PFSK-1 (cell line): ENCODE measurements at regions not wholly inside any gene's neighbourhood (a gene's known extent, or its start where the extent isn't known, plus 50 kb on each side); places are given as distances from the start of the nearest gene placed in this dataset.

ENCODE experiments used
- FOXP2 ChIP-seq: optimal IDR thresholded peaks from 2 replicates; pipeline ENCODE3; 2011; ENCODE audit warnings: borderline replicate concordance, control low read depth, inconsistent platforms; ENCODE audit not compliant: insufficient read depth; ENCODE audit errors: extremely low read length, extremely low read depth
- POLR2AphosphoS5 ChIP-seq: IDR thresholded peaks from 2 replicates; pipeline ENCODE4 v1.6.1; 2012; ENCODE audit warnings: low read depth, mild to moderate bottlenecking, control low read depth, low read length, moderate library complexity
- SIN3A ChIP-seq: IDR thresholded peaks from 2 replicates; pipeline ENCODE4 v1.6.1; 2012; ENCODE audit warnings: mild to moderate bottlenecking, low read length, moderate library complexity, borderline replicate concordance; ENCODE audit not compliant: insufficient read depth
- TAF1 ChIP-seq: IDR thresholded peaks from 2 replicates; pipeline ENCODE4 v1.6.1; 2012; ENCODE audit warnings: low read length, control low read depth, borderline replicate concordance; ENCODE audit not compliant: insufficient read depth
- TF ChIP-seq, protein P1 (sequence below), 2 experiments: IDR thresholded peaks; 2 replicates each; pipeline versions ENCODE4 v1.6.1 to v1.8.0; 2011 to 2012; ENCODE audit warnings: low read depth in 2 of 2, low read length in 2 of 2, control low read depth in 1 of 2, inconsistent platforms in 1 of 2, mild to moderate bottlenecking in 1 of 2, moderate library complexity in 1 of 2; ENCODE audit not compliant: insufficient read depth in 1 of 2

DNA sequence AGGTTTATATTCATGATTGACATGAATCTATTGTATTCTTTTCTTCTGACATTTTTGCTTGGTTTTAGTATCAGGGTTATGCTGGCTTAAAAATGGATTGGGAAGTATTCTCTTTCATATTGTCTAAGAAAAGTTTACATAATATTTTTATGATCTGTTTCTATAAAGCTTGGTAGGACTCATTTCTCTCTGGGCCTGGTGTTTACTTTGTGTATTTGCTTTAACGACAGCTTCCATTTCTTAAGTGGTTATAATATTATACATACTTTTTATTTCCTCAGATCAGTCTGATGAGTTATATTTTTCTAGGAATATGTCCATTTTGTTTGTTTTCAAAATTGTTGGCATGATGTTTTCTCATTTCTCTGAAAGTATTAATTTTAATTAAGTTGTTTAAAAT is 117.9 kb upstream of the IL12A start:
- TF ChIP-seq SIN3A = no peak
- no peak for TF ChIP-seq FOXP2
- no peak for TF ChIP-seq TAF1
- TF ChIP-seq POLR2AphosphoS5 = no peak
- TF ChIP-seq, protein P1, sequence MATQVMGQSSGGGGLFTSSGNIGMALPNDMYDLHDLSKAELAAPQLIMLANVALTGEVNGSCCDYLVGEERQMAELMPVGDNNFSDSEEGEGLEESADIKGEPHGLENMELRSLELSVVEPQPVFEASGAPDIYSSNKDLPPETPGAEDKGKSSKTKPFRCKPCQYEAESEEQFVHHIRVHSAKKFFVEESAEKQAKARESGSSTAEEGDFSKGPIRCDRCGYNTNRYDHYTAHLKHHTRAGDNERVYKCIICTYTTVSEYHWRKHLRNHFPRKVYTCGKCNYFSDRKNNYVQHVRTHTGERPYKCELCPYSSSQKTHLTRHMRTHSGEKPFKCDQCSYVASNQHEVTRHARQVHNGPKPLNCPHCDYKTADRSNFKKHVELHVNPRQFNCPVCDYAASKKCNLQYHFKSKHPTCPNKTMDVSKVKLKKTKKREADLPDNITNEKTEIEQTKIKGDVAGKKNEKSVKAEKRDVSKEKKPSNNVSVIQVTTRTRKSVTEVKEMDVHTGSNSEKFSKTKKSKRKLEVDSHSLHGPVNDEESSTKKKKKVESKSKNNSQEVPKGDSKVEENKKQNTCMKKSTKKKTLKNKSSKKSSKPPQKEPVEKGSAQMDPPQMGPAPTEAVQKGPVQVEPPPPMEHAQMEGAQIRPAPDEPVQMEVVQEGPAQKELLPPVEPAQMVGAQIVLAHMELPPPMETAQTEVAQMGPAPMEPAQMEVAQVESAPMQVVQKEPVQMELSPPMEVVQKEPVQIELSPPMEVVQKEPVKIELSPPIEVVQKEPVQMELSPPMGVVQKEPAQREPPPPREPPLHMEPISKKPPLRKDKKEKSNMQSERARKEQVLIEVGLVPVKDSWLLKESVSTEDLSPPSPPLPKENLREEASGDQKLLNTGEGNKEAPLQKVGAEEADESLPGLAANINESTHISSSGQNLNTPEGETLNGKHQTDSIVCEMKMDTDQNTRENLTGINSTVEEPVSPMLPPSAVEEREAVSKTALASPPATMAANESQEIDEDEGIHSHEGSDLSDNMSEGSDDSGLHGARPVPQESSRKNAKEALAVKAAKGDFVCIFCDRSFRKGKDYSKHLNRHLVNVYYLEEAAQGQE (IDR thresholded peaks at IDR 0.05; ENCODE audit: insufficient read depth in 1 of 2, low read depth in 2 of 2, low read length in 2 of 2) = no peak

DNA sequence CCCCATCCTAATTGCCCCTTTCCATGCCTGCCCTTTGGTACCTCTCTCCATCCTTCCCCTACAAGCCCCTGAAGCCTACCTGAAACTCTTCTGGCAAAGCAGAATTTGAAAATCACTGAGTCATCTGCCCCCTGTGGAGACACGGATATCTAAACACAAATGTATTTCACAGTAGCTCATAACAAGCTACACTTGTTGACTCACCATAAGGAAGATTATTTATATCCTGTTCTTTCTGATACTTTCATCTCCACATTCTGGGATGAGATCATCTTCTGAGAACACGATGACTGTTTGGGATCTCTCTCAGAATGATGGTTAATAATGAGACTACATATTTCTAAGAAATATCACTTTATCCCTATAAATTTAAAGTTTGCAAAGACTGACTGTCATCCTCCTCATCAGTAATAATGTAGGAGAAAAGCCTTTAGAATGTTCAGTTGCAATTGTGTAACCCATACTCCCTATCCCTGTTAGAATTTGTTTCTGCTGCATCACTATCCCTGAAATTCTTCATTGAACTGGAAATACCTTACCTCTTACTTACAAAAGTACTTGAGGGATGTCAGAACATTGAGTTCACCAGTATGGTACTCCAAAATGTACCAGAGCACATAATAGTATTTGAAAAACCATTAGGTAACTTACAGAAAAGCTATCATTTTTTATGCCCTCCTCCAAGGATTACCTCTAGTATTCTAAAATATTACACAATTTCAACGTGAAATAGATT is 116.1 kb upstream of the IL12A start:
- TF ChIP-seq FOXP2 (no peak), TAF1 (no peak), POLR2AphosphoS5 (no peak), SIN3A (no peak)
- TF ChIP-seq, protein P1 (IDR thresholded peaks at IDR 0.05; ENCODE audit: insufficient read depth in 1 of 2, low read depth in 2 of 2, low read length in 2 of 2) = no peak

DNA sequence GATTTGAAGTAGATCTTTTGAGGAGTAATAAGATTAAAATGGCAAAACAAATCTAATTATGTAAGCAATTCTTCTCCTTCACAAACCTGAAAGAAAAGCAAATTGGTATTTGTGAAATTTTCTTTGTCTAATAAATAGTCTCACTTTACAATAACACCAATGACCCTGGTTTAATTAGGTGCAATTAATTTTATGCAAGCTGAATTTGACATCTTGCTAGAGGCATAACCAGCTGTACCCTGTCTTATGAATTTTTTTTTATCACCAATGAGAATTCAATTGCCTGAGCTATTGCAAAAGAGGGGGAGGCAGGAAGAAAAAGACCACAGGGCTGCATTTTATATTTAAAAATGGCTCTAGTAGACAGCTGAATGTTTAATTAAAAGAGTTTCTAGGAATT is 113.5 kb upstream of the IL12A start:
- TF ChIP-seq FOXP2 (no peak), TAF1 (no peak), SIN3A (no peak), POLR2AphosphoS5 (no peak)
- TF ChIP-seq, protein P1 (IDR thresholded peaks at IDR 0.05; ENCODE audit: insufficient read depth in 1 of 2, low read depth in 2 of 2, low read length in 2 of 2) = no peak

DNA sequence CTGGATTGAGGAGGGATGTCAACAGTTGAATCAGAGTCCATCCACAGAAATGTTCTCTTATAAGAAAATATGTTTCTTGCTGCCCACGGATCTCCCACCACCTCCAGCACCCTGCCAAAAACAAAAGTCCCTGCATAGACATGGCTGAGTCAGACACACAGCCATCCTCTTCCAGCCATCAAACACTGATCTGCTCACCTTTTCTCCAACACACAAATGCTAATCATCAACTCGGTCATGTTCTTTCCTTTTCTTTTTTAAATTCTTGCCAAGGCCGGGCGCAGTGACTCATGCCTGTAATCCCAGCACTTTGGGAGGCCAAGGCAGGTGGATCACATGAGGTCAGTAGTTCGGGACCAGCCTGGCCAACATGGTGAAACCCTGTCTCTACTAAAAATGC is 110.7 kb upstream of the IL12A start:
- TF ChIP-seq, protein P1 (IDR thresholded peaks at IDR 0.05; ENCODE audit: insufficient read depth in 1 of 2, low read depth in 2 of 2, low read length in 2 of 2) = no peak
- no peak for TF ChIP-seq TAF1
- no peak for TF ChIP-seq SIN3A
